HEK293T (cell line): ENCODE measurements at regions not wholly inside any gene's neighbourhood (a gene's known extent, or its start where the extent isn't known, plus 50 kb on each side); places are given as distances from the start of the nearest gene placed in this dataset.

Experiments used
- BHLHE40 ChIP-seq: fragments of 450-650 bp; IDR thresholded peaks from 2 replicates; pipeline ENCODE4 v1.6.1; 2016; ENCODE audit warnings: mild to moderate bottlenecking, moderate library complexity, borderline replicate concordance
- ELF4 ChIP-seq: fragments of 450-650 bp; IDR thresholded peaks from 2 replicates; pipeline ENCODE4 v1.6.1; 2017; ENCODE audit warnings: antibody characterized with exemption
- FOXA1 ChIP-seq: fragments of 450-650 bp; IDR thresholded peaks from 2 replicates; pipeline ENCODE4 v1.6.1; 2016; ENCODE audit warnings: mild to moderate bottlenecking
- FOXK2 ChIP-seq: fragments of 450-650 bp; IDR thresholded peaks from 2 replicates; pipeline ENCODE4 v1.6.1; 2016; ENCODE audit warnings: mild to moderate bottlenecking
- NFRKB ChIP-seq: fragments of 450-650 bp; IDR thresholded peaks from 2 replicates; pipeline ENCODE4 v1.6.1; 2016; ENCODE audit warnings: mild to moderate bottlenecking, moderate library complexity
- SP1 ChIP-seq: fragments of 450-650 bp; IDR thresholded peaks from 2 replicates; pipeline ENCODE4 v1.6.1; 2017
- SUZ12 ChIP-seq: fragments of 450-650 bp; IDR thresholded peaks from 2 replicates; pipeline ENCODE4 v1.6.1; 2016; ENCODE audit warnings: mild to moderate bottlenecking
- TARDBP ChIP-seq: fragments of 450-650 bp; IDR thresholded peaks from 2 replicates; pipeline ENCODE4 v1.6.1; 2016
- ZNF384 ChIP-seq: fragments of 450-650 bp; IDR thresholded peaks from 2 replicates; pipeline ENCODE4 v1.6.1; 2016

GRCh38 chr9:26324786-26325443, 567.7 kb downstream of the CAAP1 start:
- no peak for TF ChIP-seq BHLHE40
- TF ChIP-seq SUZ12 = no peak
- TF ChIP-seq FOXK2 = no peak
- no peak for TF ChIP-seq SP1
- no peak for TF ChIP-seq ELF4
- TF ChIP-seq TARDBP = no peak
- TF ChIP-seq ZNF384 = no peak
- no peak for TF ChIP-seq FOXA1
- no peak for TF ChIP-seq NFRKB
